ENCODE measurements at regions not wholly inside any gene's neighbourhood (a gene's known extent, or its start where the extent isn't known, plus 50 kb on each side); places are given as distances from the start of the nearest gene placed in this dataset.

DNA sequence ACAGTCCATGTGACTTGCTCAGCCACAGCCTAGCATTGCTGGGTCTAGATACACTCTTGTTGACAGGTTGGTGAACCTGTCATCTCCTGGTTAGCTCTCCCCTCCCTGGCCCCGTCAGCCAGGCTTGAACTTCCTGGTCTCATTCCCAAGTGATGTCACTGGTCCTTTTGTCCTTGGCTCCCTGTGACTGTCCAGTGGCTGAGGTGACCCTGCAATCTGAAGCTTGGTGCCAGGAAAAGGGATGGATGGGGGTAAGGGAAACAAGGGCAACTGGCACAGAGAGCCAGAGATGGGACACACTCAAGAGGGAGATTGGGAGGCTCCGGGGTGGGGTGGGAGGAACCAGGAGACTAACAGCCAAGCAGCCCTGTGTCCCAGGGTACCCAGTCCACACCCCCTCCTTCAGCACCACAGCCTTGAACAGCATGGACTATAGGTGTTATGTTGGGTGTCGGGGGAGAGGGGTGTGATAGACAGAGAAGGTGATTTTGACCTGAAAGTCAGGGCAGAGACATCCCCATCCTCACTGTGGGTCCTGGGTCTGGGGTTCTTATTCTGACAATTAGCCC is 63.8 kb upstream of the THY1 start:
- TF ChIP-seq FOXP2 (optimal IDR thresholded peaks at IDR 0.05; ENCODE audit: control extremely low read depth, extremely low read length, insufficient read depth) (no peak), EZH2 (IDR thresholded peaks at IDR 0.05) (no peak), POLR2AphosphoS5 (IDR thresholded peaks at IDR 0.05; ENCODE audit: borderline replicate concordance, low read depth, low read length) (no peak)

Data from SK-N-MC (cell line).